H1 (cell line): ENCODE measurements at regions not wholly inside any gene's neighbourhood (a gene's known extent, or its start where the extent isn't known, plus 50 kb on each side); places are given as distances from the start of the nearest gene placed in this dataset.

ENCODE experiments used
- CTCF ChIA-PET: fragments of 300-600 bp; sonication (Branson Sonifier 250); formaldehyde crosslinking; loops from one replicate; lab custom pipeline; 2021; ENCODE audit not compliant: partially characterized antibody; lab: Charles Lee
- POLR2A ChIA-PET: fragments of 300-600 bp; sonication (Branson Sonifier 250); formaldehyde crosslinking; loops from one replicate; lab custom pipeline; 2021; ENCODE audit warnings: inconsistent platforms; ENCODE audit not compliant: partially characterized antibody; lab: Charles Lee
- DNase-seq, 2 experiments: peaks; one replicate each; pipeline versions ENCODE4 v3.0.0 to v3.0.0-alpha.2; 2010 to 2022; ENCODE audit warnings: low spot score in 2 of 2, low read depth in 1 of 2, mixed read lengths in 1 of 2
- FAIRE-seq: peaks from 2 replicates; lab custom pipeline; 2011; peaks lifted over from hg19 to GRCh38; lab: Jason Lieb, UNC
- H2AFZ ChIP-seq: 2 replicates; pipeline ENCODE4 v1.8.1; 2012; ENCODE audit warnings: low read length, inconsistent platforms
- H2AK5ac ChIP-seq: 2 replicates; pipeline ENCODE4 v1.6.1; 2013; ENCODE audit warnings: low read depth, low read length
- H2BK120ac ChIP-seq: replicated peaks from 2 replicates; pipeline ENCODE3; 2013; ENCODE audit warnings: low read depth, low read length, inconsistent platforms
- H2BK12ac ChIP-seq: 2 replicates; pipeline ENCODE4 v1.6.1; 2013; ENCODE audit warnings: low read depth, low read length
- H2BK15ac ChIP-seq: 2 replicates; pipeline ENCODE4 v1.6.1; 2013; ENCODE audit warnings: low read length
- H2BK20ac ChIP-seq: 2 replicates; pipeline ENCODE4 v1.6.1; 2013; ENCODE audit warnings: low read length
- H2BK5ac ChIP-seq: 2 replicates; pipeline ENCODE4 v1.6.1; 2013; ENCODE audit warnings: low read depth, low read length
- H3K14ac ChIP-seq: 2 replicates; pipeline ENCODE4 v1.6.1; 2013; ENCODE audit warnings: inconsistent platforms; ENCODE audit not compliant: insufficient read length
- H3K18ac ChIP-seq: 2 replicates; pipeline ENCODE4 v1.6.1; 2013; ENCODE audit warnings: low read length; ENCODE audit errors: extremely low read depth
- H3K23ac ChIP-seq: 2 replicates; pipeline ENCODE4 v1.6.1; 2013; ENCODE audit warnings: inconsistent platforms; ENCODE audit not compliant: insufficient read length
- H3K23me2 ChIP-seq: 2 replicates; pipeline ENCODE4 v1.6.1; 2013; ENCODE audit warnings: low read depth, low read length
- H3K27ac ChIP-seq: 2 replicates; pipeline ENCODE4 v1.6.1; 2011; ENCODE audit warnings: low read depth, low read length, inconsistent platforms
- H3K27me3 ChIP-seq, 4 experiments: replicated peaks in 1 of 4; 1 replicate in 1 of 4; 2 replicates in 3 of 4; pipeline versions ENCODE4 v1.6.1 to v1.8.1; 2011 to 2013; ENCODE audit warnings: low read length in 3 of 4, mild to moderate bottlenecking in 3 of 4, inconsistent platforms in 2 of 4, mixed read lengths in 2 of 4, moderate library complexity in 1 of 4; ENCODE audit not compliant: control insufficient read depth in 3 of 4, insufficient read depth in 3 of 4; ENCODE audit errors: extremely low read depth in 1 of 4
- H3K36me3 ChIP-seq, 4 experiments: 2 replicates each; pipeline versions ENCODE4 v1.6.1 to v1.8.1; 2011 to 2013; ENCODE audit warnings: mild to moderate bottlenecking in 4 of 4, low read length in 3 of 4, moderate library complexity in 2 of 4, control low read depth in 1 of 4, inconsistent platforms in 1 of 4; ENCODE audit not compliant: insufficient read depth in 4 of 4, control insufficient read depth in 2 of 4
- H3K4ac ChIP-seq: replicated peaks from 2 replicates; pipeline ENCODE3; 2013; ENCODE audit warnings: low read length, low read depth, mixed read lengths, inconsistent platforms; ENCODE audit not compliant: insufficient read length
- H3K4me1 ChIP-seq, 4 experiments: replicated peaks in 1 of 4; 1 replicate in 1 of 4; 2 replicates in 3 of 4; pipeline versions ENCODE4 v1.6.1 to v1.8.1; 2011 to 2013; ENCODE audit warnings: low read length in 3 of 4, inconsistent platforms in 2 of 4, mixed read lengths in 1 of 4; ENCODE audit not compliant: insufficient read depth in 4 of 4, control insufficient read depth in 3 of 4
- H3K4me2 ChIP-seq, 2 experiments: 2 replicates each; pipeline versions ENCODE4 v1.6.1 to v1.8.1; 2011 to 2013; ENCODE audit warnings: low read depth in 2 of 2, low read length in 2 of 2, control low read depth in 1 of 2, inconsistent platforms in 1 of 2, mild to moderate bottlenecking in 1 of 2; ENCODE audit not compliant: insufficient read depth in 1 of 2
- H3K4me3 ChIP-seq, 4 experiments: fragments of 200-600, 300-600 bp in 1 of 4; sonication (generic), shearing (Covaris generic), sonication (Bioruptor Twin) in 1 of 4; 2 replicates each; pipeline versions ENCODE4 v1.5.1 to v1.8.1; 2011 to 2016; ENCODE audit warnings: low read length in 4 of 4, low read depth in 3 of 4, control low read depth in 2 of 4, inconsistent platforms in 2 of 4, mild to moderate bottlenecking in 2 of 4, mixed read lengths in 1 of 4, moderate library complexity in 1 of 4; ENCODE audit not compliant: insufficient read depth in 2 of 4; ENCODE audit errors: extremely low read depth in 1 of 4
- H3K56ac ChIP-seq: replicated peaks from 2 replicates; pipeline ENCODE3; 2013; ENCODE audit warnings: low read depth, mild to moderate bottlenecking, mixed read lengths, low read length, inconsistent platforms; ENCODE audit not compliant: insufficient read length
- H3K79me1 ChIP-seq: 2 replicates; pipeline ENCODE4 v1.6.1; 2013; ENCODE audit warnings: low read depth, low read length, control low read depth
- H3K79me2 ChIP-seq, 2 experiments: 2 replicates each; pipeline versions ENCODE4 v1.6.1 to v1.8.1; 2012 to 2013; ENCODE audit warnings: low read length in 2 of 2, mild to moderate bottlenecking in 2 of 2, inconsistent platforms in 1 of 2; ENCODE audit not compliant: insufficient read depth in 2 of 2, control insufficient read depth in 1 of 2
- H3K9ac ChIP-seq, 4 experiments: replicated peaks in 1 of 4; 1 replicate in 1 of 4; 2 replicates in 3 of 4; pipeline versions ENCODE4 v1.6.1 to v1.8.1; 2011 to 2013; ENCODE audit warnings: low read depth in 3 of 4, low read length in 3 of 4, control low read depth in 2 of 4, mild to moderate bottlenecking in 2 of 4, moderate library complexity in 2 of 4, inconsistent platforms in 1 of 4; ENCODE audit errors: extremely low read depth in 1 of 4
- H3K9me3 ChIP-seq, 2 experiments: 2 replicates each; pipeline versions ENCODE4 v1.6.1 to v1.8.1; 2012 to 2013; ENCODE audit warnings: mild to moderate bottlenecking in 2 of 2, moderate library complexity in 2 of 2, control low read depth in 1 of 2, inconsistent platforms in 1 of 2, low read depth in 1 of 2, low read length in 1 of 2, mixed read lengths in 1 of 2; ENCODE audit not compliant: insufficient read depth in 2 of 2
- H4K20me1 ChIP-seq, 2 experiments: replicated peaks in 1 of 2; 2 replicates each; pipeline versions ENCODE3 to v1.8.1; 2011 to 2013; ENCODE audit warnings: inconsistent platforms in 2 of 2, low read length in 2 of 2, mild to moderate bottlenecking in 1 of 2; ENCODE audit not compliant: insufficient read depth in 2 of 2, control insufficient read depth in 1 of 2
- H4K5ac ChIP-seq: 2 replicates; pipeline ENCODE4 v1.6.1; 2013; ENCODE audit warnings: low read length, low read depth, mixed read lengths, inconsistent platforms; ENCODE audit not compliant: insufficient read length
- H4K8ac ChIP-seq: 2 replicates; pipeline ENCODE4 v1.8.0; 2013; ENCODE audit warnings: mild to moderate bottlenecking, moderate library complexity, low read length, inconsistent platforms; ENCODE audit not compliant: insufficient read depth; ENCODE audit errors: extremely low read depth
- H4K91ac ChIP-seq: replicated peaks from 2 replicates; pipeline ENCODE3; 2013; ENCODE audit warnings: low read length, mixed read lengths, inconsistent platforms; ENCODE audit not compliant: insufficient read length
- BCL11A ChIP-seq, 2 experiments: IDR thresholded peaks; one replicate each; pipeline ENCODE4 v1.6.1; 2011; ENCODE audit warnings: low read depth in 2 of 2, low read length in 2 of 2, mild to moderate bottlenecking in 2 of 2
- CBX8 ChIP-seq: fragments of 300-800, 300-1000 bp; sonication (generic); IDR thresholded peaks from 2 replicates; pipeline ENCODE4 v1.7.1; 2016; ENCODE audit warnings: low read depth, low read length, borderline replicate concordance
- CEBPB ChIP-seq: IDR thresholded peaks from 2 replicates; pipeline ENCODE4 v1.6.1; 2012; ENCODE audit warnings: low read depth, low read length
- CHD1 ChIP-seq: IDR thresholded peaks from 2 replicates; pipeline ENCODE4 v1.6.1; 2012; ENCODE audit warnings: low read depth, low read length, improper control_type of control experiment
- HDAC2 ChIP-seq, 2 experiments: fragments of 300-600 bp in 1 of 2; sonication (generic) in 1 of 2; IDR thresholded peaks; 2 replicates each; pipeline ENCODE4 v1.6.1; 2011 to 2012; ENCODE audit warnings: low read depth in 2 of 2, low read length in 2 of 2, mild to moderate bottlenecking in 2 of 2, moderate library complexity in 2 of 2, borderline replicate concordance in 1 of 2, inconsistent platforms in 1 of 2
- KDM1A ChIP-seq: fragments of 200-600, 300-600 bp; sonication (generic); IDR thresholded peaks from 2 replicates; pipeline ENCODE4 v1.7.1; 2016; ENCODE audit warnings: mild to moderate bottlenecking, low read length, borderline replicate concordance
- NRF1 ChIP-seq: IDR thresholded peaks from 2 replicates; pipeline ENCODE4 v1.6.1; 2011; ENCODE audit warnings: mild to moderate bottlenecking, low read depth, low read length, improper control_type of control experiment
- SAP30 ChIP-seq: fragments of 300-600 bp; sonication (generic); IDR thresholded peaks from 2 replicates; pipeline ENCODE4 v1.7.1; 2012; ENCODE audit warnings: low read length, moderate library complexity, mild to moderate bottlenecking, inconsistent platforms; ENCODE audit not compliant: insufficient read depth, insufficient replicate concordance
- SIN3A ChIP-seq, 2 experiments: IDR thresholded peaks in 1 of 2; conservative IDR thresholded peaks in 1 of 2; 2 replicates each; pipeline ENCODE4 v1.6.1; 2011 to 2012; ENCODE audit warnings: low read length in 2 of 2, improper control_type of control experiment in 1 of 2, low read depth in 1 of 2, mild to moderate bottlenecking in 1 of 2
- SP1 ChIP-seq: IDR thresholded peaks from 2 replicates; pipeline ENCODE4 v1.6.1; 2011; ENCODE audit warnings: low read depth, low read length
- TCF12 ChIP-seq: IDR thresholded peaks from 2 replicates; pipeline ENCODE4 v1.6.1; 2011; ENCODE audit warnings: low read depth, mild to moderate bottlenecking, low read length
- YY1 ChIP-seq: IDR thresholded peaks from 2 replicates; pipeline ENCODE4 v1.6.1; 2011; ENCODE audit warnings: low read depth, mild to moderate bottlenecking, low read length
- WGBS, 2 experiments: shearing (Covaris generic) in 1 of 2; methylation state at CpG; one replicate each; pipeline versions ENCODE4 v1.1.6 to v1.1.7; 2013 to 2015; ENCODE audit warnings: low lambda C conversion rate in 2 of 2, mixed read lengths in 2 of 2, inconsistent platforms in 1 of 2, low coverage in 1 of 2, missing lambda C conversion rate in 1 of 2; ENCODE audit not compliant: insufficient replicate concordance in 2 of 2, insufficient coverage in 1 of 2, insufficient read length in 1 of 2; ENCODE audit errors: extremely low coverage in 1 of 2, missing lambda C conversion rate in 1 of 2; 5-methylcytosine and 5-hydroxymethylcytosine counted together
- TF ChIP-seq, protein P1 (sequence below): IDR thresholded peaks from 2 replicates; pipeline ENCODE4 v1.6.1; 2011; ENCODE audit warnings: low read depth, mild to moderate bottlenecking, low read length; ENCODE audit not compliant: insufficient read depth

DNA sequence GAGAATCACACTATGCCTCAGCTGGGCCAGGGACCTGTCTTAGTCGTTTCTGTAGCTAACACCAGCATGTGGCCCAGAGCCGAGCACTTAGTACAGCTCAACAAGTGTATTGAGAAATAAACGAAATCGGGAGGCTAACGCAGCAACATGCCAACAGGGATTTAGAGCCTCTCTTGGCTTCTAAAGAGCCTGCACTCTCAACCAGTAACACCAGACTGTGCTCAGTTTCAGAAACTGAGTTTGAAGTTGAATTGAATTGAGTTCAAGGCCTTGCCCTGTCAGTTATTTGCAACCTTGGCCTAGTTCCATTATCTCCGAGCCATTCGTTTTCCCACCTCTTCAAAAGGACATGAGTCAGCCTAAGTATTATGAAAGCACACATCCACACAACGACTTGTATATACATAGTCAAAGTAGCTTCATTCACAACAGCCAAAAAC is 71.3 kb upstream of the LDB2 start:
- no peak for FAIRE-seq
- DNase-seq, result no peak
- TF ChIP-seq YY1, result no peak
- TF ChIP-seq HDAC2 (IDR thresholded peaks at IDR 0.05; ENCODE audit: borderline replicate concordance in 1 of 2, low read depth in 2 of 2, low read length in 2 of 2), result no peak
- TF ChIP-seq CBX8, result no peak
- TF ChIP-seq CEBPB, result no peak
- TF ChIP-seq CHD1, result no peak
- TF ChIP-seq KDM1A, result no peak
- TF ChIP-seq SAP30, result no peak
- TF ChIP-seq, protein P1, sequence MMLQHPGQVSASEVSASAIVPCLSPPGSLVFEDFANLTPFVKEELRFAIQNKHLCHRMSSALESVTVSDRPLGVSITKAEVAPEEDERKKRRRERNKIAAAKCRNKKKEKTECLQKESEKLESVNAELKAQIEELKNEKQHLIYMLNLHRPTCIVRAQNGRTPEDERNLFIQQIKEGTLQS, result no peak
- no peak for TF ChIP-seq TCF12
- no peak for TF ChIP-seq SIN3A (conservative IDR thresholded peaks at IDR 0.05 in 1 of 2, IDR thresholded peaks at IDR 0.05 in 1 of 2; ENCODE audit: low read depth in 1 of 2, low read length in 2 of 2)
- no peak for TF ChIP-seq BCL11A (IDR thresholded peaks at IDR 0.05; ENCODE audit: low read depth in 2 of 2, low read length in 2 of 2)
- TF ChIP-seq NRF1, result no peak
- no peak for TF ChIP-seq SP1

More for the DNA sequence above, 71.3 kb upstream of the LDB2 start:
- Histone ChIP-seq H3K4me1 (peaks cover 0 to 4% (median 0%) of the 10 kb centered on the region in 4 experiments; a peak in 1 of 7 replicates), H3K27me3 (no peaks in the 10 kb centered on the region), H3K18ac (no peak overlapping the region), H3K27ac (no peak overlapping the region), H3K9me3 (no peaks in the 10 kb centered on the region), H3K14ac (no peak overlapping the region), H2BK120ac (no peak overlapping the region), H3K23me2 (no peaks in the 10 kb centered on the region), H4K5ac (no peak overlapping the region), H4K20me1 (no peaks in the 10 kb centered on the region), H3K56ac (no peak overlapping the region), H2AFZ (0 out of 2 replicates have a peak overlapping the region, but pooled peaks have one; percentile 17), H3K4ac (no peak overlapping the region), H2BK20ac (no peak overlapping the region; the same call in 1 of the 2 replicates), H2BK5ac (0 out of 2 replicates have a peak overlapping the region, but pooled peaks have one; percentile 15), H4K8ac (no peak overlapping the region), H3K79me1 (no peaks in the 10 kb centered on the region), H2BK15ac (no peak overlapping the region; the same call in 1 of the 2 replicates), H3K36me3 (no peaks in the 10 kb centered on the region), H3K4me2 (no peak overlapping the region), H4K91ac (no peak overlapping the region), H2AK5ac (peak overlapping the region; percentile 7; the same call in 1 of the 2 replicates), H3K79me2 (no peaks in the 10 kb centered on the region), H3K23ac (no peak overlapping the region), H3K4me3 (no peak overlapping the region), H3K9ac (no peak overlapping the region), H2BK12ac (peak overlapping the region; percentile 60; the same call in 1 of the 2 replicates)
- CTCF ChIA-PET, result interaction anchor here (1.4 kb wide), 2 partner anchors 10 to 142 kb away, joined by 3 to 6 read pairs; no protein-coding TSS in a partner anchor
- WGBS, 2 experiments, result 92% methylated on average over 8 of the region's 8 CpGs; no CpG with 5 or more reads in 1 of the 2 experiments
- POLR2A ChIA-PET, result no interaction called here
